ENCODE measurements at regions not wholly inside any gene's neighbourhood (a gene's known extent, or its start where the extent isn't known, plus 50 kb on each side); places are given as distances from the start of the nearest gene placed in this dataset.

GRCh38 chr6:113358063-113358583, 499.0 kb upstream of the MARCKS start:
- ChIA-PET POLR2A (no interaction called here), CTCF (no interaction called here)
- H3K4me3 ChIP-seq (ENCODE audit: low read depth in 2 of 2, low read length in 2 of 2) = no peak overlapping the region
- TF ChIP-seq TCF7L2 (IDR thresholded peaks at IDR 0.05; ENCODE audit: low read depth, low read length) = no peak
- TF ChIP-seq POLR2AphosphoS5 (IDR thresholded peaks at IDR 0.05; ENCODE audit: low read depth, low read length) = no peak
- TF ChIP-seq REST (IDR thresholded peaks at IDR 0.05; ENCODE audit: insufficient read depth in 1 of 2, low read depth in 2 of 2, low read length in 1 of 2) = no peak
- TF ChIP-seq CTCF (IDR thresholded peaks at IDR 0.05) = no peak
- H3K4me1 ChIP-seq (ENCODE audit: control insufficient read depth, insufficient read depth, low read length) = no peaks in the 10 kb centered on the region
- DNase-seq (ENCODE audit: low read depth, low spot score) (no peak), ATAC-seq (no peak)
- no peaks in the 10 kb centered on the region for H3K36me3 ChIP-seq (ENCODE audit: control insufficient read depth, insufficient read depth, low read length)
- in situ Hi-C loops (cut with HindIII; ENCODE audit: low pct_unique_long_range_greater_than_20kb, low sequenced_read_pairs) = no loop called here
- H3K9me3 ChIP-seq (ENCODE audit: control insufficient read depth, insufficient read depth, low read depth, low read length) = no peaks in the 10 kb centered on the region
- no TSS peak for BruUV-seq (replicated peaks)
- no peak overlapping the region for H3K27ac ChIP-seq (ENCODE audit: low read length)
- intact Hi-C loops (cut with micrococcal nuclease; ENCODE audit: unreplicated experiment) = no loop called here
- H3K27me3 ChIP-seq (ENCODE audit: control insufficient read depth, insufficient read depth, low read length) = no peaks in the 10 kb centered on the region

- no peaks in the 10 kb centered on the region for H3K4me1 ChIP-seq (ENCODE audit: control insufficient read depth, insufficient read depth, low read length)
- intact Hi-C loops (cut with micrococcal nuclease; ENCODE audit: unreplicated experiment) (no loop called here), in situ Hi-C loops (cut with HindIII; ENCODE audit: low pct_unique_long_range_greater_than_20kb, low sequenced_read_pairs) (no loop called here)
- ChIA-PET POLR2A (no interaction called here), CTCF (no interaction called here)
- ATAC-seq = peak; percentile 56; the same call in 1 of the 2 replicates
- BruUV-seq (replicated peaks) = no TSS peak
- no peaks in the 10 kb centered on the region for H3K36me3 ChIP-seq (ENCODE audit: control insufficient read depth, insufficient read depth, low read length)
- no peak overlapping the region for H3K4me3 ChIP-seq (ENCODE audit: low read depth in 2 of 2, low read length in 2 of 2)
- DNase-seq (ENCODE audit: low read depth, low spot score) = no peak
- H3K9me3 ChIP-seq (ENCODE audit: control insufficient read depth, insufficient read depth, low read depth, low read length) = no peaks in the 10 kb centered on the region
- H3K27me3 ChIP-seq (ENCODE audit: control insufficient read depth, insufficient read depth, low read length) = no peaks in the 10 kb centered on the region
- TF ChIP-seq POLR2AphosphoS5 (IDR thresholded peaks at IDR 0.05; ENCODE audit: low read depth, low read length) (no peak), SIN3A (IDR thresholded peaks at IDR 0.05; ENCODE audit: borderline replicate concordance, insufficient read depth, low read depth, low read length) (no peak), CTCF (IDR thresholded peaks at IDR 0.05) (no peak), TCF7L2 (IDR thresholded peaks at IDR 0.05; ENCODE audit: low read depth, low read length) (no peak), REST (IDR thresholded peaks at IDR 0.05; ENCODE audit: insufficient read depth in 1 of 2, low read depth in 2 of 2, low read length in 1 of 2) (no peak)
- no peak overlapping the region for H3K27ac ChIP-seq (ENCODE audit: low read length)
Observed at GRCh38 chr6:113359155-113360140, 497.7 kb upstream of the MARCKS start.
